HG02840 (cell line): ENCODE measurements at regions not wholly inside any gene's neighbourhood (a gene's known extent, or its start where the extent isn't known, plus 50 kb on each side); places are given as distances from the start of the nearest gene placed in this dataset.

Experiments
- ATAC-seq: cut with Tn5 transposase; IDR thresholded peaks from one replicate; pipeline ENCODE4 v1.9.1; 2021; ENCODE audit warnings: mild to moderate bottlenecking, moderate library complexity, moderate number of reproducible peaks; ENCODE audit not compliant: unreplicated experiment, low FRiP score

DNA sequence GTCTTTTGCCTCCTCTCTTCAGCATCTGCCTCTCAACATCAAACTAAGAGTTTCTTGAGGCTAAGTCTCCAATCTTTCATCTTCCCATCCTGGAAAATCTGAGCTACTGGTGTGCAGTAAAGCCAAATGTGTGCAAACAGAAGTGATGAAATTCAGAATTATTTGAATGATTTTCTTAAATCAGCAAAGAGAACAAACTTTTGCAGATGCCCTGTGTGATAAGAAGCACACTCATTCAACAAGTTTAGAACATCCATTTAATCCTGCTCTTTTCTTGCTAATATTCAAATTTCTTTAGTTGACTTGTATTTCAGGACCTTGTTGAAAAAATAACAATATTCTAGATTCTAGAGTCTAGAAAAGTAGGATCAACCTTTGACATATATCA lies 1374.9 kb upstream of the CELF4 start:
- ATAC-seq, result peak; percentile 21

GRCh38 chr18:38933910-38934510 lies 1368.4 kb upstream of the CELF4 start:
- peak; percentile 78 for ATAC-seq

DNA sequence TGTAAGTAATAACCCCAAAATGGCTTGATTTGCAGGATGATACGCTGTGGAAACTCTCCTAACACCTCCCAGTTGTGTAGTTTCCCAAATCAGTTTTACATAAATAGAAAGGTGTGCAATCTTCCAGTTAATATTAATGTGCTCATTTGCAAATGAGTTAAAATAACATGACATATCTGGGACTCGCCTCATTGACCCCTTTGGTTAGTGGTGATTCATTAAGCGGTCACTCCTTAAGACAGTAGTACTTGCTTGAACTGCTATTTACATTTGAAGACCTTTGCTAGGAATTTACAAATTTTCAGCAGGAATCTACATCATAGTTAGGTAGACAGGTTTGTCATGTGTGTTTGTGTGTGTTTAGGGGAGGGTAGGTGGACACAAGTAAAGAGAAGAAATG lies 1367.7 kb upstream of the CELF4 start:
- ATAC-seq, result no peak

DNA sequence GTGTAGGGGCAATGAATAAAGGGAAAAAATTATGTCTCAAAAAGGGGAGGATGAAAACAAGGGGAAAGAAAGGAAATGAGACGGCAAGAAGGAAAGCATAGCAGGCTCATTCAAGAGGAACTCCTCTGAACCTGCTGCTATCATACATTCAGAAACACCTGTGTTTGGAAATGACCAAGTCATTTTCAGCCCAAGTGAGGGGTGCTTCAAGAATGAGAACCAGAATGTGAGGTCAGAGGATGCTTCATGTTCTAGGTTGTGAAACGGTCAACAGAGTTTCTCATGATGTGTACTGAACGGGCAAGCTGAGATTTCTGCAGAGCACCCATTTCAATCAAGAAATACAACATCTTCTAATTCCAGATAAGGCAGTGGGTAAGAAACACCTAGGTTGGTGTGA lies 1367.2 kb upstream of the CELF4 start:
- ATAC-seq, result peak; percentile 51

DNA sequence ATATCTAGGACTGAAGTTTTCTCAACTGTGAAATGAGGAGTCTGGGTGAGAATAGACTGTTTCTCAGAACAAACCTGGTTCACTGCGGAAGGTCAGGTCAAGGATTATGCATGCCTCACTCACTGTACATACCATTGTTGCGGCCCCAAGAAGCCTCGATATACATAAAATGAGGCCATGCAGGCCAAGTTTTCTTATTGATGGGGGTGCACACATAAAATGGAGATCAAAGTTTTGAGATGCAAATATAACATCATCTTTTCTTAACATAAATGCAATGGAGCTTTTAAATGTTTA lies 1366.1 kb upstream of the CELF4 start:
- ATAC-seq, result no peak

GRCh38 chr18:38930881-38931753 lies 1365.5 kb upstream of the CELF4 start:
- ATAC-seq, result no peak

DNA sequence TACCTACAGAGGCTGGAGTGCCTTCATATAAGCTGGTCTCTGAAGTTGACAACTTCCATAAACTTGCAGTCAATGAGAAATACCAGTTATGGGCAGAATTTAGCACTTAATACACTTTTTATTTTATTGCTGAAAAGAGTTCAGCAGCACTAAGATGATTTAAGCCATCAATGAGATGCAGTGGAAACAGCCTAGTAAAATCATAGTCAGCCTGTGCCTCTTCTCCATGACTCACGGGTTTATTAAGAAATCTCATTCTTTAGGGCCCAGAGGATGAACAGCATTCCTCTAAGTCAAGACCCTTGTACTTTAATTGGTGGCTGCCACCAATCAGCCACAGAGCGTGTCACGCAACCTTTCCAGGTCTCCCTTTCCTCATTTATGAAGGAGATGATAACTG lies 1357.9 kb upstream of the CELF4 start:
- no peak for ATAC-seq

DNA sequence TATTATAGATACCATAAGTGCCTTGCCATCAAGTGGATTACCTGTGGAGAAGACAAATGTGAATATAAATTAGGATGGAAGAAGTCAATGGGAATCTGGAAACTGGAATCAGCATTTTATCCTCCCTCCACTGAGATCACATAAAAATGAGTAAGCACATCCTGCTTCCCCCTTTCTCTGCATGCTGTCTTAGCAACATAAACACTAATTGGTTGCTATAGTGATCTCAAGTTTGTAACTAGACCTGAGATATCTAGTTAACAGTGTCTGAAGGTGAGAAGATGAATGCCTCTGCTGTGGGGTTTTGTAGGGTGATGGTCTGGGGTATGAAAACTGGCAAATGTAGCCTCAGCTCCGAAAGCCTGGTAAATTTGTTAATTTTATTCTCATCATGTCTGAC lies 1357.5 kb upstream of the CELF4 start:
- no peak for ATAC-seq

- ATAC-seq, result no peak
Observed at GRCh38 chr18:38909972-38910371, 1344.4 kb upstream of the CELF4 start.

GRCh38 chr18:38902796-38903195 lies 1337.2 kb upstream of the CELF4 start:
- ATAC-seq, result no peak

- ATAC-seq, result no peak
Observed at GRCh38 chr18:38900445-38900844, 1334.8 kb upstream of the CELF4 start.

GRCh38 chr18:38900031-38900430 lies 1334.4 kb upstream of the CELF4 start:
- no peak for ATAC-seq

DNA sequence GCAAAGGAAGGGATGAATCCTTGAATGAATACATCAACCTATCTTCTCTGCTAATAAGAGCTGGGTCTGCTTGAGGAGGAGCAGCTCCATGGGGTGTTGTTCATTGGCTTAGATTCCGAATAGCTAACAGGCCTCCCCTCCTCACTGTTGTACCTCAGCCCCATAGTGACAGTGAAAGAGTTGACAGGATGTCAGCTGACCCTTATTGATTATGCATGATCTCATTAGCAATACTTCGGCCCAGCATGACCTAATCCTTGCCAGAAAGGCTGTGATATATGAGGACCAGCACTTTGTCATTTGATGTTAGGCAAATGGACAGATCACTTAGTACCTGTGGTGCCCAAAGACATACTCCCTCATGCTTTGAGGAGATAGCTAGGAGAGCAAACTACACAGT lies 1333.7 kb upstream of the CELF4 start:
- no peak for ATAC-seq

GRCh38 chr18:38898167-38898566 lies 1332.6 kb upstream of the CELF4 start:
- ATAC-seq, result no peak

DNA sequence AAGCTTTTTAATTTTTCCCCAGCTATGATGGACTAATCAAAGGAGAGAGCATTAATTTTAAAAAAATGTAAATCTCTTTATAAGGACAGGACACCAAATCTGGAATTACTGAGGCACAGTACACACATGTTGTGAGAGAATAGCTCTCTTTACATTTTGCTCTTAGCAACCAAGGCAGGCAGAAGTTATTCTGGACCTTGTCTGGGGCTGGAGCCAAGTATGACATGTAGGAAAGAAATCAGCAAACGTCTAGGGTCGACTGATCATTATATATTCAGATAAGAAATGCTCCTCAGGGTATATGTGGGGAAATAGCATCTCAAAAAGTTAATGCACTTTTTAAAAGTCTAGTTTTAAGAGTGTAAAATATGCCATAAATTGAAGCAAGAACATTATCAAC lies 1330.0 kb upstream of the CELF4 start:
- no peak for ATAC-seq

GRCh38 chr18:38887671-38888020 lies 1322.0 kb upstream of the CELF4 start:
- no peak for ATAC-seq

DNA sequence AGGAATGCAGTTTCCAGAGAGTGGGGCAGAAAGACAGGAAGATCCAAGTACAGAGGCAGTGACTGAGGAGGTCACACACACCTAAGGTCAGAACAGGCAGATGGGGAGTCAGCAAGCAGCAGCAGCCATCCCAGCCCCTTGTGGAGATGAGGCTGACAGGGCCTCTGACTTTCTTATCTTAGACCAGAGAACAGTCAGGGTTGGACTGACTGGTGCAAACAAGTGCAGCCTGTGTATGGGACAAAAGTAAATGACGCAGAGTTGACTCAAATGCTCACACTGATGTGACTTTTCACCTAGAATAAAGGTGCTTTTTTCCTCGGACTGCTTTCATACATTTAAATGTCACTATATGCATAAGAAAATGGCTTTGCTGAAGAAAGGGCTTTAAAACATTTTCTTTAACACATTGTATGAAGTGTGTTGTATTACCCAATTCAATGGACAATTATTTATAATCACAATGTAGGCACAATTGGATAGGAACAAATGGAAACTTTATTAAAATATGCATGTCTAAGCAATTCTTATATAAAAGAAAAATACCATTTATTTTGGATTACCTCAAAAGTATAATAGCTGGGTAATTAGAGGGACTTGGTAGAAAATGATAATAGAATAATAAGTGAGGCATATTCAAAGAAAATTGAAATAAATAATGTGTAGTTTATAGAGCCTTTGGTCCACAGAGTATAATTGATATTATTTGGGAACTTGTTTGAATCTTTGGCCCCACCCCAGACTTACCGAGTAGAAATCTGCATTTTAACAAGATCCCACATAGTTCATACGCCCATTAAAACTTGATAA lies 1321.5 kb upstream of the CELF4 start:
- no peak for ATAC-seq

- no peak for ATAC-seq
Observed at GRCh38 chr18:38886235-38886634, 1320.6 kb upstream of the CELF4 start.

GRCh38 chr18:38884050-38884449 lies 1318.5 kb upstream of the CELF4 start:
- no peak for ATAC-seq

DNA sequence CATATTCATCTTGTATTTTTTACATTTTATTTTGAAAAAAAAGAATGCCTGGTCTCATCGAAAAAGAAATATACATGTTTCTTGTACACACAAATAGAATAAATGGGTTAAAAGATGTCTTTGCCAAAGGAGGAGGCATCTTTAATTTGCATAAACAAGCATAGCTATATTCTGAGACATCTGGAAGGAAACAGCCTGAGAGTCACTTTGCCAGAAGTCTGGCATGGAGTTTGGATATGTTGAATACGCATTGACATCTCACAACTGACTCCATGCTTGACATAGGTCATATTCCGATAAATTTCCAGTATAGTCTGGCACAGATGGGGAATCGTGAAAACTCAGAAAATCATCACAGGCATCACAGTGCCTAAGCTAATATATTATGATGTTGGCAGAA lies 1317.5 kb upstream of the CELF4 start:
- ATAC-seq, result no peak

DNA sequence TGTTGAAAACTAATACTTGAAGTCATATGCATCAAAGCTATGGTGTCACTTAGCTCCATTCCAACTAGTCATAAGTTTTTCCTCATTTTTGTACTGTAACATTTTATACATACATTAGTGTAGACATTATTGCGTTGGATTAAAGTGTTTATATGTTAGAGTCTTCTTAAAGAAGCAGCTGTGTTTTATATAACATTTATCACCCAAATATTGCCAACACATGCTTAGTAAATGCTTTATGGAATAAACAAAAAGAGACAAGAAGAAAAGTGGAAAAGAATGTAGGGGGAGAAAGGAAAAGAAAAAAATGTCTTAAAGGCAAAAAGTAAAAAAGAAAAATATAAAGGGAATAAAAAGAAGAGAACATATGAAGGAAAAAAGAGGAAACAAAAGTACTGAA lies 1314.3 kb upstream of the CELF4 start:
- no peak for ATAC-seq

DNA sequence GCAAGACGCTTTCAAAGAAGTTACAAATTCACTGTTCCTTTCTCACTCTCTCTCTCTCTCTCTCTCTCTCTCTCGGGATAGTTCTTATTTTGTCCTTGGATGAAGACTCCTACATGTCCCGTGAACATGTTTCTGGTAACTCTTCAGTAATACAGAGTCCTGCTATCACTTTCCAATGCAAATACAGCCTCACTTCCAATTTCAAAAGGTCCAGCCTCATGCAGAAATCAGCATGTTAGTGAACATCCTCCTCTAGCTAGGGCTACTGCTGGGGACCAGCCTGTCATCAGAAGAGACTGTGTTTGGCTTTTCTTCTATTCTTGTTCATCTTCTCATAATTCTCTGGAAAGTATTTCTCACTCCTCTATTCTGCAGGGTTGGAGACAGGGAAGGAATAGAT lies 1306.7 kb upstream of the CELF4 start:
- no peak for ATAC-seq
